ENCODE measurements at regions not wholly inside any gene's neighbourhood (a gene's known extent, or its start where the extent isn't known, plus 50 kb on each side); places are given as distances from the start of the nearest gene placed in this dataset.

DNA sequence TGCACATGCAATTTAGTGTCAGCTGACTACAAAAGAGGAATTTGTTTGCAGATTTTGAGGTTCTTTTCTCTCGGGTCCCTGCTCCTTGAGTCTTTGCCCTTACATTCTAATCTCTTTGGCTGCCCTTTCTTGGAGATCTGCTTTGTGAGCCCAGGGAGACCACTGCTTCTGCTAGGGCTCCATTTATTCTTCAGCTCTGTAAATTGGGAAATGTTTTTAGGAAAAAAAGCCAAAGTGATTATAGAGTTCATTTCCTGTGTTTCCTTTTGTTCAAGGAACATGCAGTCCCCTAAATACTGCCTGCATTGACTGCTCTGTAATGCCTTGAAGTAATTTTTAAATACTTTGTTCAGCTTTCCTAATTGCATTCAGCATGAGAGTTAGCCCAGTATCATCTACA, 197.4 kb downstream of the CSNK1G3 start:
- TF ChIP-seq RAD21 (IDR thresholded peaks at IDR 0.05), result peak; percentile 7 to 31
- TF ChIP-seq, protein P1, sequence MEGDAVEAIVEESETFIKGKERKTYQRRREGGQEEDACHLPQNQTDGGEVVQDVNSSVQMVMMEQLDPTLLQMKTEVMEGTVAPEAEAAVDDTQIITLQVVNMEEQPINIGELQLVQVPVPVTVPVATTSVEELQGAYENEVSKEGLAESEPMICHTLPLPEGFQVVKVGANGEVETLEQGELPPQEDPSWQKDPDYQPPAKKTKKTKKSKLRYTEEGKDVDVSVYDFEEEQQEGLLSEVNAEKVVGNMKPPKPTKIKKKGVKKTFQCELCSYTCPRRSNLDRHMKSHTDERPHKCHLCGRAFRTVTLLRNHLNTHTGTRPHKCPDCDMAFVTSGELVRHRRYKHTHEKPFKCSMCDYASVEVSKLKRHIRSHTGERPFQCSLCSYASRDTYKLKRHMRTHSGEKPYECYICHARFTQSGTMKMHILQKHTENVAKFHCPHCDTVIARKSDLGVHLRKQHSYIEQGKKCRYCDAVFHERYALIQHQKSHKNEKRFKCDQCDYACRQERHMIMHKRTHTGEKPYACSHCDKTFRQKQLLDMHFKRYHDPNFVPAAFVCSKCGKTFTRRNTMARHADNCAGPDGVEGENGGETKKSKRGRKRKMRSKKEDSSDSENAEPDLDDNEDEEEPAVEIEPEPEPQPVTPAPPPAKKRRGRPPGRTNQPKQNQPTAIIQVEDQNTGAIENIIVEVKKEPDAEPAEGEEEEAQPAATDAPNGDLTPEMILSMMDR (IDR thresholded peaks at IDR 0.05; ENCODE audit: low read depth, low read length, missing input control), result no peak
- TF ChIP-seq, protein P2, sequence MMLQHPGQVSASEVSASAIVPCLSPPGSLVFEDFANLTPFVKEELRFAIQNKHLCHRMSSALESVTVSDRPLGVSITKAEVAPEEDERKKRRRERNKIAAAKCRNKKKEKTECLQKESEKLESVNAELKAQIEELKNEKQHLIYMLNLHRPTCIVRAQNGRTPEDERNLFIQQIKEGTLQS (IDR thresholded peaks at IDR 0.05), result no peak
- TF ChIP-seq, protein P3, sequence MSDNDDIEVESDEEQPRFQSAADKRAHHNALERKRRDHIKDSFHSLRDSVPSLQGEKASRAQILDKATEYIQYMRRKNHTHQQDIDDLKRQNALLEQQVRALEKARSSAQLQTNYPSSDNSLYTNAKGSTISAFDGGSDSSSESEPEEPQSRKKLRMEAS (IDR thresholded peaks at IDR 0.05), result no peak
- no peak for TF ChIP-seq TAF1 (conservative IDR thresholded peaks at IDR 0.05)
- TF ChIP-seq GABPA (IDR thresholded peaks at IDR 0.05 in 1 of 2, conservative IDR thresholded peaks at IDR 0.05 in 1 of 2), result no peak
- peak; percentile 47 for TF ChIP-seq SP1 (IDR thresholded peaks at IDR 0.05)
- peak; percentile 91 for TF ChIP-seq NR2F2 (IDR thresholded peaks at IDR 0.05)
- TF ChIP-seq FOXA1 (IDR thresholded peaks at IDR 0.05), result no peak
- TF ChIP-seq, protein P4, sequence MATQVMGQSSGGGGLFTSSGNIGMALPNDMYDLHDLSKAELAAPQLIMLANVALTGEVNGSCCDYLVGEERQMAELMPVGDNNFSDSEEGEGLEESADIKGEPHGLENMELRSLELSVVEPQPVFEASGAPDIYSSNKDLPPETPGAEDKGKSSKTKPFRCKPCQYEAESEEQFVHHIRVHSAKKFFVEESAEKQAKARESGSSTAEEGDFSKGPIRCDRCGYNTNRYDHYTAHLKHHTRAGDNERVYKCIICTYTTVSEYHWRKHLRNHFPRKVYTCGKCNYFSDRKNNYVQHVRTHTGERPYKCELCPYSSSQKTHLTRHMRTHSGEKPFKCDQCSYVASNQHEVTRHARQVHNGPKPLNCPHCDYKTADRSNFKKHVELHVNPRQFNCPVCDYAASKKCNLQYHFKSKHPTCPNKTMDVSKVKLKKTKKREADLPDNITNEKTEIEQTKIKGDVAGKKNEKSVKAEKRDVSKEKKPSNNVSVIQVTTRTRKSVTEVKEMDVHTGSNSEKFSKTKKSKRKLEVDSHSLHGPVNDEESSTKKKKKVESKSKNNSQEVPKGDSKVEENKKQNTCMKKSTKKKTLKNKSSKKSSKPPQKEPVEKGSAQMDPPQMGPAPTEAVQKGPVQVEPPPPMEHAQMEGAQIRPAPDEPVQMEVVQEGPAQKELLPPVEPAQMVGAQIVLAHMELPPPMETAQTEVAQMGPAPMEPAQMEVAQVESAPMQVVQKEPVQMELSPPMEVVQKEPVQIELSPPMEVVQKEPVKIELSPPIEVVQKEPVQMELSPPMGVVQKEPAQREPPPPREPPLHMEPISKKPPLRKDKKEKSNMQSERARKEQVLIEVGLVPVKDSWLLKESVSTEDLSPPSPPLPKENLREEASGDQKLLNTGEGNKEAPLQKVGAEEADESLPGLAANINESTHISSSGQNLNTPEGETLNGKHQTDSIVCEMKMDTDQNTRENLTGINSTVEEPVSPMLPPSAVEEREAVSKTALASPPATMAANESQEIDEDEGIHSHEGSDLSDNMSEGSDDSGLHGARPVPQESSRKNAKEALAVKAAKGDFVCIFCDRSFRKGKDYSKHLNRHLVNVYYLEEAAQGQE (IDR thresholded peaks at IDR 0.05), result no peak
- TF ChIP-seq EGR1 (IDR thresholded peaks at IDR 0.05; ENCODE audit: low read depth in 2 of 2), result no peak
- no peak for TF ChIP-seq JUND (IDR thresholded peaks at IDR 0.05)
